Pancreas (tissue), 10 donors: ENCODE measurements at regions not wholly inside any gene's neighbourhood (a gene's known extent, or its start where the extent isn't known, plus 50 kb on each side); places are given as distances from the start of the nearest gene placed in this dataset.
"Not testable (repeated sequence)": the region's sequence is repeated elsewhere in the genome, so short reads cannot be mapped to it uniquely, and the experiment has no call there.

Source experiments
- ATAC-seq, 4 donors: fragments of 200-7000 bp; cut with Tn5 transposase; one replicate each; pipeline versions ENCODE4 v1.8.0 to v1.9.1; 2020; ENCODE audit warnings: mild to moderate bottlenecking in 4 of 4, moderate library complexity in 4 of 4
- DNase-seq, 6 donors: peaks; one replicate each; pipeline ENCODE4 v3.0.0-alpha.2; 2020
- FAIRE-seq: peaks from 2 replicates; lab custom pipeline; 2012; peaks lifted over from hg19 to GRCh38; lab: Jason Lieb, UNC
- H3K27ac ChIP-seq, 4 donors: fragments of 200-600 bp; sonication (generic); 1 replicate in 3 of 4; 2 replicates in 1 of 4; pipeline versions ENCODE4 v1.5.0 to v1.8.0; 2020
- H3K27me3 ChIP-seq, 4 donors: fragments of 200-600 bp; one replicate each; pipeline ENCODE4 v1.8.0; 2021
- H3K36me3 ChIP-seq, 3 donors: fragments of 200-600 bp; sonication (generic) in 1 of 3; one replicate each; pipeline versions ENCODE4 v1.5.0 to v1.8.0; 2020 to 2021
- H3K4me1 ChIP-seq, 3 donors: fragments of 200-600 bp; one replicate each; pipeline ENCODE4 v1.8.0; 2021
- H3K4me3 ChIP-seq, 4 donors: fragments of 200-600 bp; sonication (generic) in 2 of 4; one replicate each; pipeline versions ENCODE4 v1.5.0 to v1.8.0; 2020 to 2021
- H3K9me3 ChIP-seq, 4 donors: fragments of 200-600 bp; one replicate each; pipeline ENCODE4 v1.8.0; 2021
- WGBS, 2 donors: extraction: QIAGEN DNeasy Blood & Tissue Kit; methylation state at CpG; one replicate each; pipeline ENCODE4 v1.1.7; 2013; 5-methylcytosine and 5-hydroxymethylcytosine counted together
- intact Hi-C, 3 donors: fragments of 100-400 bp; cut with DNase I; formaldehyde crosslinking; loops; one replicate each; pipeline versions ENCODE4 v1.11.1 to v1.14.2; 2022
- TF ChIP-seq, protein P1 (sequence below), 4 donors: fragments of 200-600 bp; sonication (generic) in 3 of 4; IDR thresholded peaks; one replicate each; pipeline versions ENCODE4 v1.5.0 to v1.8.0; 2021; ENCODE audit warnings: antibody characterized with exemption in 4 of 4
- donor health status: healthy with polysubstance abuse.
- donor health status: DM: no; HTN: no; CAD: no; lungs with moderate emphysema.
- donor health status: DM: no; HTN: no; CAD: no.
- donor health status: control.
- donor health status: control.
- donor health status: Bipolar disorder and iron deficiency.
- donor health status: DM: yes; HTN: yes; CAD: no.
- donor health status: DM: no; HTN: no; CAD: no.
- donor health status: DM: no; HTN: no; CAD: no.
- donor health status: DM: yes; HTN: yes; CAD: no.

DNA sequence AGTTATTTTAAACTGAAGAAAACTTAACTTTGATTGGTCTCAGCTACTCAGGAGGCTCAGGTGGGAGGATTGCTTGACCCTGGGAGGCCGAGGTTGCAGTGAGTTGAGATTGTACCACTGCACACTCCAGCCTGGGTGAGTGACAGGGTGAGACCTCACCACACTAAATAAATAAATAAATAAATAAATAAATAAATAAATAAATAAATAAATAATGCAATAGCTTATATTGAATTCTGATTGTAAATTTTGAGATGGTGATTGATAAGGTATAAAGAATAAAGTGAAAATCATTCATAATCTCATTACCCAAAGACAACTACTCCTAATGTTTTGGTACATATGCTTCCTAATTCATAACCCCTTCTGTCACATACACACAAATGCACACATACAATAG, 58.1 kb downstream of the TUBA3C start:
- 60 to 62% methylated on average over 1 of the region's 1 CpG for WGBS, 2 donors

DNA sequence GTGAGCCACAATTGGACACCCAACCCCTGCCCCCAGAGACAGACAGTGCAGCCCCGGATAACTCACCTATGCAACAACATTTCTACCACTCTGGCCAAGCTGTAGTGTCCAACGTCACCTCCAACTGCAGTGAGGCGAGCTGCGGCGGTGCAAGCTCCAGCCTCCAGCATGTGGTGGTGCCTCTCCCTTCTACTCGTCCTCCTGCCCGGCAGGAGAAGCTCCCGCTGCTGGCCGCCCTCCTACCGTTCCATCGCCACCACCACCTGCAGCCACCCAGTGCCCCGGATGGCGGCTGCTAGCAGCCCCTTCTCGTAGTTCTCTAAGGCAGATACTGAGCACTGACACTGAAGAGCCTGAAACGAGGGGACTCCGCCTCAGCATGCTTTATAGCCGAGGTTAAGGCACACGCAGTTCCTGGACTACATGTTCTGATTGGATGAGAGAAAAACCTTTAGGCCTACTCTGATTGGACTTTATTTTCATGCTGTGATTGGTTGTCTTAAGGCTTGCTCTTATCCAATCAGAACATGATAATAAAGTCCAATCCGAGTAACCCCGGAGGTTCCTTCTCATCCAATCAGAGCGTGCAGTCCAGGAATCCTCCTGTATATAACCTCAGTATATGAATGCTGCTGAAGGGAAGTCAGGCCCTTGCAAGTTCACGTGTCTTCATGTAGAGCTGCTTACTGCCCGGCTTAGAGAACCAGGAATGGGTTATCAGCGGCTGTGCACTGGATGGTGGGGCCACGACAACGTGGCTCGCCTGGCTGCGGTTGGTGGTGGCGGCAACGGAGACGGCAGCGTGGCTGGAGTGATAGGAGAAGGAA, 63.5 kb downstream of the TUBA3C start:
- FAIRE-seq (no peak), ATAC-seq (no peak), DNase-seq (no peak)
- 77 to 85% methylated on average over 32 of the region's 32 CpGs for WGBS, 2 donors
- Histone ChIP-seq H3K36me3 (no peaks in the 10 kb centered on the region), H3K27ac (no peak overlapping the region), H3K9me3 (no peaks in the 10 kb centered on the region), H3K4me1 (no peaks in the 10 kb centered on the region), H3K4me3 (no peak overlapping the region), H3K27me3 (no peaks in the 10 kb centered on the region)
- intact Hi-C loops = no loop called here
- TF ChIP-seq, protein P1, sequence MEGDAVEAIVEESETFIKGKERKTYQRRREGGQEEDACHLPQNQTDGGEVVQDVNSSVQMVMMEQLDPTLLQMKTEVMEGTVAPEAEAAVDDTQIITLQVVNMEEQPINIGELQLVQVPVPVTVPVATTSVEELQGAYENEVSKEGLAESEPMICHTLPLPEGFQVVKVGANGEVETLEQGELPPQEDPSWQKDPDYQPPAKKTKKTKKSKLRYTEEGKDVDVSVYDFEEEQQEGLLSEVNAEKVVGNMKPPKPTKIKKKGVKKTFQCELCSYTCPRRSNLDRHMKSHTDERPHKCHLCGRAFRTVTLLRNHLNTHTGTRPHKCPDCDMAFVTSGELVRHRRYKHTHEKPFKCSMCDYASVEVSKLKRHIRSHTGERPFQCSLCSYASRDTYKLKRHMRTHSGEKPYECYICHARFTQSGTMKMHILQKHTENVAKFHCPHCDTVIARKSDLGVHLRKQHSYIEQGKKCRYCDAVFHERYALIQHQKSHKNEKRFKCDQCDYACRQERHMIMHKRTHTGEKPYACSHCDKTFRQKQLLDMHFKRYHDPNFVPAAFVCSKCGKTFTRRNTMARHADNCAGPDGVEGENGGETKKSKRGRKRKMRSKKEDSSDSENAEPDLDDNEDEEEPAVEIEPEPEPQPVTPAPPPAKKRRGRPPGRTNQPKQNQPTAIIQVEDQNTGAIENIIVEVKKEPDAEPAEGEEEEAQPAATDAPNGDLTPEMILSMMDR (IDR thresholded peaks at IDR 0.05) = no peak

More for the DNA sequence above, 58.1 kb downstream of the TUBA3C start:
- DNase-seq = no peak
- no peaks in the 10 kb centered on the region for H3K36me3 ChIP-seq
- H3K27ac ChIP-seq = no peak overlapping the region
- no peak for FAIRE-seq
- H3K4me3 ChIP-seq = no peak overlapping the region
- no peaks in the 10 kb centered on the region for H3K9me3 ChIP-seq
- intact Hi-C loops = no loop called here
- TF ChIP-seq, protein P1 (IDR thresholded peaks at IDR 0.05) = no peak
- H3K27me3 ChIP-seq = peaks cover 0 to 3% (median 0%) of the 10 kb centered on the region in 4 donors
- no peaks in the 10 kb centered on the region for H3K4me1 ChIP-seq
- ATAC-seq = no peak

DNA sequence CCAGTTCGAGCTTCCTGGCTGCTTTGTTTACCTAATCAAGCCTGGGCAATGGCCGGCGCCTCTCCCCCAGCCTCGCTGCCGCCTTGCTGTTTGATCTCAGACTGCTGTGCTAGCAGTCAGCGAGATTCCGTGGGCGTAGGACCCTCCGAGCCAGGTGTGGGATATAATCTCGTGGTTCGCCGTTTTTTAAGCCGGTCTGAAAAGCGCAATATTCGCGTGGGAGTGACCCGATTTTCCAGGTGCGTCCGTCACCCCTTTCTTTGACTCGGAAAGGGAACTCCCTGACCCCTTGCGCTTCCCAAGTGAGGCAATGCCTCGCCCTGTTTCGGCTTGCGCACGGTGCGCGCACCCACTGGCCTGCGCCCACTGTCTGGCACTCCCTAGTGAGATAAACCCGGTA, 72.4 kb downstream of the TUBA3C start:
- DNase-seq, H3K4me1 ChIP-seq, H3K9me3 ChIP-seq, H3K4me3 ChIP-seq, FAIRE-seq, H3K27me3 ChIP-seq, H3K27ac ChIP-seq, intact Hi-C loops, ATAC-seq, H3K36me3 ChIP-seq: not testable (repeated sequence)
- 35 to 51% methylated on average over 26 to 29 of the region's 29 CpGs for WGBS, 2 donors

DNA sequence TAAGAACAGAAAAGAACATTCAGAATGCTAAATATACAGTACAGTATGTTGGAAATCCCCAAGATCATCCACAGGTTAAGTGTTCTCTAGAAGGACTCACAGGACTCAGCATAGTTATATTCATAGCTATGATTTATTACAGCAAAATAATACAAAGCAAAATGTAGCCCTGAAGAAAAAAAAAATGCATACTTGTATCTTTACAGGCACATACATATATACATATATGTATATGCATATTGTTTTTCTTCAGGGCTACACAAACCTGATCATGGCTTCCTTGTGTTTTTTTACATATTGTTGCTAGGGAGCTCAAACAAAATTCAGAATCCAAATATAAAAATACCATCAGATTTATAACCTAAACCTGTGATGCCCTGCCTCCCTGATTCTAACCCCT, 78.5 kb downstream of the TUBA3C start:
- H3K36me3 ChIP-seq = no peaks in the 10 kb centered on the region
- FAIRE-seq = no peak
- ATAC-seq = no peak
- TF ChIP-seq, protein P1 (IDR thresholded peaks at IDR 0.05) = no peak
- H3K9me3 ChIP-seq = no peaks in the 10 kb centered on the region
- intact Hi-C loops = no loop called here
- no peaks in the 10 kb centered on the region for H3K27me3 ChIP-seq
- no peak overlapping the region for H3K4me3 ChIP-seq
- H3K4me1 ChIP-seq = no peaks in the 10 kb centered on the region
- no peak overlapping the region for H3K27ac ChIP-seq
- DNase-seq = no peak

DNA sequence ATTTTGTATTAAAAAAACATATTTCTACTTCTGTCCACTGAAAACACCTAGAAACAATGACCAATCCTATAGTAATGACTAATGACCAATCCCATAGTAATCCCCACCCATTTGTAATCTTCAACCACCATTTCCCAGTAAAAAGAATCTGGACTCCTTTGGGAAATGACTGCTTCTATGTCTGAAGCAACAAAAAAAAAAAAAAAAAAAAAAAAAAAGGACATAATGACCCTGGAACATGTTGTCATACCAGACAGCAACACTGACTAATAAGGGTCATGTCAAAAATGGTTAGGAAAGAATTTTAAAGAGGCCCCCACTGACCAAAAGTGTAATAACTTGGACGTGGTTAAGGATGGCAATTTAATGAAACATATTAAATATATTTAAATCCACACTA, 88.3 kb downstream of the TUBA3C start:
- FAIRE-seq (no peak), DNase-seq (no peak), ATAC-seq (no peak)
- 33 to 47% methylated on average over 1 of the region's 1 CpG for WGBS, 2 donors
- intact Hi-C loops = no loop called here
- no peaks in the 10 kb centered on the region for H3K4me1 ChIP-seq
- H3K27me3 ChIP-seq = no peaks in the 10 kb centered on the region
- TF ChIP-seq, protein P1 (IDR thresholded peaks at IDR 0.05) = no peak
- no peaks in the 10 kb centered on the region for H3K36me3 ChIP-seq
- no peak overlapping the region for H3K27ac ChIP-seq
- H3K4me3 ChIP-seq = no peak overlapping the region
- H3K9me3 ChIP-seq = no peaks in the 10 kb centered on the region
